ENCODE measurements at regions not wholly inside any gene's neighbourhood (a gene's known extent, or its start where the extent isn't known, plus 50 kb on each side); places are given as distances from the start of the nearest gene placed in this dataset.

DNA sequence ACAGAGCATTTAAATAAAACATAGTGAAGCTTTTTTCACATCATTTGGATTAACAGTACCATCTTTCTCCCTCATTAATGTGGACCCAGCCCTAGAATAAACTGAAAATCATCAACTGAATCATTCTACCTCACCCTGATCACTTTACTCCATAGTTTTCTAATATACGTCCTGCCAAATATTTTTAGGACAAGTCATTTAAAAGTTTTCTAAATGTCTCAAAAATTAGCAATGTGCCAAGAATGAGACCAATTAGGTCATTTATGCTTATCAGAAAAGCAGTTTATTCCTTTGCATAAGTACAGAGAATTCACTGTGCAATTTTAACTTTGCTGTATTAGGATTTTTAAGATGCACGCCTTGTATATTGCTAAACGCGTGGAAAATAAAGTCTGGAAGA, 284.4 kb downstream of the PIK3R1 start:
- DNase-seq, result no peak

DNA sequence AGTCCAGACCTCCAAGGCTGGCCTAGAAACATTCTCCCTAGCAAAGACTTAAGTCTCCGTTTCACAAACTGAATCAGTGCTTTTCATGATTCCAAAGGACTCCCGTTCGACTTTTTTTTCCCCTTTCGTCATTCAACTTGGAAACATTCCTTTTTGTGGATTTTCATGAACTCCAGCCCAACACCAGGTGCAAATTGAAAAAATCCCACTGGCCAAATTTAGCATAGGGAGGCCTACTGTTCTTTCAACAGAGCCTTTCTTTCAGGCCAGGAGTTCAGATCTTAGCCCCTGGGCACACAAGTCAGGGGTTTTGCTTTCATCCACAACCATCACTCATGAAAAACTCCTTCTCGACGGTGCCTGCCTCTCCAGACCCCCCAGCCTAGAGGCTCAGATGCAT, 285.3 kb downstream of the PIK3R1 start:
- no peak for DNase-seq

DNA sequence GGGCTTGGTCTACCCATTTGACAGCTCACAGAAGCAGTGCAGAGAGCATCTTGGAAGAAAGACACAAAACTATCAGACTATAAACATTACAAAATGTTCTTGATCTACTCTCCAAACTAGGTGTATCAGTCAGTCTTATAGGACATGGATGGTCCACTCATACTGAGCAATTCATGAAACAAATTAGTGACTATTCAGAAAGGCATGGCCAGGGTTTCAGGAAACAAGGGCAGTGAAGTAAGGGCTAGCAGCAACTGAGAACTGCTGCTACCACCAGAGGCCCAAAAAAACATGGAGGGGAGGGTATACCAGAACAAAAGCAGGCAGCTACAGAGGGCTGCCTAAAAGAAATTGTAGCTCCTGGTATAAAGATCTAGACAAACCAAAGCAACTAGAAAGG, 287.0 kb downstream of the PIK3R1 start:
- no peak for DNase-seq

DNA sequence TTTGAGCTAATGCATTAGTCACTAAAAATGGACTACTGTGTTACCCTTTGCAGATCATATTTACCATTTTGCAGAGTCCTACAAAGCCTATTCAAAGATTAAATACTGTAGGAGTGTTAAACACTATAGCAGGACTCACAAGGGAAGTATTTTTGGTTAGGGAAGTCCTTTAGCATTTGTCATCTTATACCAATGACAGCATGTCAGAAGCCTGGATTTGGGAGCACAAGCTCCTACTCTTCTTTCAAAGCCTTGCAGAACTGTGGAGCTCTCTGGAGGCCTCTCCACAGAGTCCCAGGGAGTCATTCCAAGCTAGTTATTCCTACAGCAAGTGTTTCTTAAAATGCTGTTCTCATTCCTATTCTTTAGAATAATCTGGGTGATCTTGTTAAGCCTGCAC, 288.8 kb downstream of the PIK3R1 start:
- DNase-seq, result no peak

DNA sequence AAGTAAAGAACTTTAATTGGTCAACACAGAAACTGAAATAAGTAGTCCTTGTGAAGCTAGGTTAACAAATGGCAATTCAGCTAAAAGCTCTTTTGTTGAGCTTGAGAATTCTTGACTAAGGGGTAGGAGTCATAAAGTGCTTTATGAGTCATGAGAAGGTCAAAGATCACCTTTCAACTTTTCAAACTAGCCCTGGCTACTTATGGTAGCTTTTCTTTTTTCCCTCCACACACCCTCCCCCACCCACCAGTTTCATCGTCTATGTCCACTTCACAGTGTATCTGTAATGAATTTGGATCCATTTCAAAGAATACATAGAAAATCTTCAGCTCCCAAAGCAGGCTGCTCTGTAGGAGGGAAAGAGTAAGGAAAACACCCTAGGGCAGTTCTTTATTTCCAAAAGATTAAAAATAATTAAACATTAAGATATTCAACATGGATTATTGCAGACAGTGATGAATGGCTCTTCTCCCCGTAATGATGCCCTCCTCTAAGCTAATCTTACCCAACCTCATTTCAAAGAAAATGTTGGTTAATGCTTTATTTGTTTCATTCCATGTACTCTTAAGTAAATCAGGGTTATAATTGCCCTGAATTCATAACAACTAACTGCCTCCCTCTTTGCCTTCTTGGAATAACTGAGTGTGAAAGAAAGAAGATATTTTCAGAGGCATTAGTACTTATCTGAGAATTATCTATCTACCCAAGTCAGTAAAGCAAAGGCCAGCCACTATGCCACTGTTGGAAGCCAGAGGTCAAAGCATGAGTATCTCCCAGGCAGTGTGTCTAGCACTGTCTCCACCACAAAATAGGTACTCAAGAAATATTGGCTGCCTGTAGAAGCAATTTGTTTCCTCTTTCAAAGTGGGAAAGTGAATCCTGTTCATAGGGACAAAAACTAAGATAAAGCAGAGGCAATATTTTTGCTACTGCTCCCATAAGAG, 290.6 kb downstream of the PIK3R1 start:
- no peak for DNase-seq

DNA sequence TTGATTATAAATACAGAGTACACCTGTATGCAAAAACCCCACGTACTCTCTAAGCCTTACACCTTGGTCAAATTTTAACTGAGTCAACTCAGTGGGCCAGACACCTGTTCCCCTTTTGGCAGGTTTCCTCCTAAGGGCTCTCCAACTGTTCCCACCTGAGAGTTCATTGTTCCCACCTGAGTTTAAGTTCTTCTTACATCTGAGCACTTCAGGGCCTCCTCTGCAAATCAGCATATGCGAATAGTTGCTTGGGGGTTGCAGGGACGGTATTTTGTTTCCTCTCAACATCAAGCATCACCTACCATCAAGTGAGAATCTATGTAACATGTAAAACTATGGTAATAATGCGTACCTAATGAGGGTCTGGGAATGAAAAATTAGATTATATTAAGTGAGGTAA, 300.0 kb downstream of the PIK3R1 start:
- DNase-seq, result no peak

DNA sequence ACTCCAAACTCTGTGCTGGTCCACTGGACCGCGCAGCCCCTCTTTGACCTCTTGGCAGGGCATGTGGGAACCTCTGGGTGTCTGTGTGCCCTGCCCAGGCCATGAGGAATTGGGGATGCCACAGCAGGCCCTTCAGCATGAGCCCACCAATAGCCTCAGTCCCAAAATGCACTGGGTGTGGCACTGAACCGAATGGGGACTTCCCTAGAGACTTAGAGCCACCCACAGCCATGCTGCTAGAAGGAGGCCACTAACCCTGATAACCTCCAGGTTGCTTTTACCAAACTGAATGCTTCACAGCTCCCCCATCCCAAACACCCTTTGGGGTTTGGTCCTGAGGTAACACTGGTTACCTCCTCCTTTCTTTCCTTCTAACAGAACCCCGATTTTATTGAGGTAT, 302.7 kb downstream of the PIK3R1 start:
- no peak for DNase-seq

DNA sequence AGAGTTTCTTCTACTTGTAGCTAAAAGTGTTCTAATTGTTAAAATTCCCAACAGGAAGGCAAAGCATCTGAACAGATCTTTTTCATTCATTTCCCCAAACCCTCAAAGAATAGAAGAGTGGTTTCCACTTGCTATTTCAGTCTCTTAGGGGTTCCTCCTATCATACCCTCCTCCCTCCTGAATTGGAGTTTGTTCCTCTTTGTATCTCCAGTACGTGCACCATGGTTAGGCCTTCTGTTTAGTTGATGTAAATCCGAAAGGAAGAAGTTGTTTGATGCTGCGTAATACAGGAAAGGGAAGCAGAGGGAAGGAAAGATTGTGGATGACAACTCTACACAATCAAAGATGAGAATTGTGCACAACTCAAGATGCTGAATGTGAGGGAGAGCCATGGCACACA, 303.6 kb downstream of the PIK3R1 start:
- no peak for DNase-seq

DNA sequence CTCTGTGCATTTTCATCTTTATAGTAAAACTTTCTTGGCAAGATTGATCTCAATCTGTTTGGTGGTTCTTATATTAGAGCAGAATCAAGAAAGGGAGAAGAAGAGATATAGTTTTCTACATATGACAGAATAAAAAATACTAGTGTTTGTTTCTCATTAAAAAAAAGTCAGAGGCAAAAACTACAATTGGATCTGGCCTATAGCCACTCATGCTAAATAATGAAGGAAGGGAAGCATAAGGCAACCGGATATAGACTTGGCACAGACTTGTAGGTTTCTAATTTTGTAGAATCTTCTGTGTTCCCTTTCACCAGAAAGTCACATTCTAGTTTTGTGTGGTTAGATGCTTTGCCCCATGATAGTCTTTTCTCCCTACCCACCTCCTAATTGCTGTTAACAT, 306.2 kb downstream of the PIK3R1 start:
- no peak for DNase-seq

DNA sequence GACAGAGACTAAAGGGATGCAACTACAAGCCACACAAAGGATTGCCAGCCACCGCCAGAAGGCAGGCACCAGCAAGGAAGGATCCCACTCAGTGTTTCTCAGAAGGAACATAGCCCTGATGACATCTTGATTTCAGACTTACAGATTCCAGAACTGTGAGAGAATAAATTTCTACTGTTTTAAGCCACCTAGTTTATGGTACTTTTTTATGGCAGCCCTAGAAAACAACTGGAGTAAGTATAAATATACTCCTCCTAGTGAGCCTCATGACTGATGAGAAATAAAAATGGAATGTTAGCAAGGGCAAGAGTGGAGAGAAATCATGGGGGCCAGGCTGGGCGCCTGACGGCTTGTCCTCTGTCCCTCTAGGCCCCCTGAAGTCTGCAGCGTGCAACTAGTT, 307.3 kb downstream of the PIK3R1 start:
- no peak for DNase-seq

DNA sequence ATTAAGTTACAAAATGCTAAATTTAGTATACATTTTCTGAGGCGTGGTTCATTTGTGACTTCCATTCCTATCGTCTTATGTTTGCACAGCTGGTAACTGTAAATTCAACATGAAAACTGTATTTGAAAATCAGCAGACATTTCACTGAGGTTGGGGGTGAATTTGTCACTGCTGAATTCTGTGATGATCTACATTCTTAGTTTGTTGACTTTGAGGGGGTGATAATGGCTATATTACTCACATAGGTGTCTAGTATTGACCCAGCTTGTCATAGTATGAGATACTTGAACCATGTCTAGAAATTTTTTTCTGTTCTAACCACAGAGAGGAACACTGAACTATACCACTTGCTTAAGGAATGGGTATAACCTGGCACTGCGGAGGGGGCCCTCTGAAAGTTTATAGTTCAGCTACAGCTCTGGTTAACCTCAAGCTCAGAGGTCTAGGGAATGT, 313.3 kb downstream of the PIK3R1 start:
- no peak for DNase-seq

DNA sequence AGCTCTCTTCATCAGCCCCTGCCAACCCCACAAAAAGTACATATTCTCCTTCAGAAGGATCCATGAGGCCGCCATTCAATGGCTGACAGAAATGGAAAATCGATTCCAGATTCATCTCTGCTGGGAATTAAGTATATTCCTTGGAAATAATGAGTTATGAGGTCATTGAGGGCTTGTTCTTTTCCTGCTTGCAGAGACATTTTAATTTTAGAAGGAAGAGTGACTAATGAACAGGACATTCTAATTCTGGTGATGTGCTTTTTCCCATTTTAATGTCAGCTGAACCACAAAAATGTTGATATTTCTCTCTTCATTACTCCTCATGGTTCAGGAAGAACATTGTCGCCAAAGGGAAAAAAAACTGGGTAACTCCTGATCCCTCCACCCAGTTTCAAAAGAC, 314.0 kb downstream of the PIK3R1 start:
- no peak for DNase-seq

DNA sequence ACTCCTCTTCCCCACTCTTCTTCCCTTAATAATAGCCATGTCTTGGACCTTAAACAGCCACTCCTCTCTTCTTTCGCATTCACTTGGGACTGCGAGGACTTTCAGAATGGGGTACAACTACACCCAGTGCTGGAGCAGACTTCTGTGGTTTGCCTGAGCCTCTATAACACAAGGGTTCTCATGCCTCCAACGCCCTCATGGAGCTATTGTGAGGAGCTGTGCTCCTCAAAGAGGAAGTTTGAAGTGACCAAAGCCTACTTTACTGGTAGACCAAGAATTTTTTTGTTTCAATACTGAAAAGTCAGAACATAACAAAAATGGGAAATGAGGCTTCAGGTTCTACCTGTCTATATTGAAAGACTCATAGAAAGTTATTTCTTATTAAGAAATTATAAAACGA, 316.4 kb downstream of the PIK3R1 start:
- DNase-seq, result no peak

DNA sequence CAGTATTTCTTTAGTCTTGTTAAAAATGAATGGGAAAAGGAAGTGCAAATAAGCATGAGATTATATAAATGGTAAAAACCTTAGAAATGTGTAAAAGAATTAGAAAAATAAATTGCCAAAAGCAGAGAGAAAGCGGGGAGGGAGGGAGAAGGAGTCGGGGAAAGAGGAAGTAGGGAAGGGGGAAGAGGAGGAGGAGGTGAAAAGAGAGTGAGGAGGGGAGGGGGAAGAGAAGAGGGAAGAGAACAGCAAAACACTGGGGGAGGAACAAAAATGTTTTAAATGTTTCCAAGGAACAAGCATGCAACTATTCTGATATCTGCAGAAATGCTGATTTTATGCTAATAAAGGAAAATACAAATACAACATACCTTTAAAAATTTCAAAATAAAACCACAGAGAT, 317.5 kb downstream of the PIK3R1 start:
- DNase-seq, result no peak

DNA sequence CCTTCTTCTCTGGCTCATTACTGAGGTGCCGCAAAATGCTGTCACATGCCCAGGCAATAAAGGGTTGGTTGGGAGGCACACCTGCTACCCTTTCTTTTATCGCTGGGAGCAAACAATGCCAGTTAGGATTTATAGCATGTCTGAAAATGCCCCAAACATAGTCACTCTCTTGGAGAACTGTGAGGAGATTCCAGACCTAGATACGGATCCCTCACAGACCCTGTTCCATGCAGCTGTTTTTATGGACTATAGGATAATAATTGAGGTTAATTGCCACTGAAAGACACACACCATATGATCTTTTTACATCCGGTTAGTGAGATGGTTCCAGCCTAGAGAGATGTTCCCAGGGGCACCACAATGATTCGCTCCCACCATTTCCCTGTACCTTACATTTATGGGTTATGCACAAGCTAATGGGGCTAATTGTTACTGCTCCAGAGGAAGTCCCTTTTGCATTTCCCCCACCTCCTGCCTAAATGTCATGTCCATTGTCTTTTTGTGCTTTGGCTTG, 318.1 kb downstream of the PIK3R1 start:
- no peak for DNase-seq

DNA sequence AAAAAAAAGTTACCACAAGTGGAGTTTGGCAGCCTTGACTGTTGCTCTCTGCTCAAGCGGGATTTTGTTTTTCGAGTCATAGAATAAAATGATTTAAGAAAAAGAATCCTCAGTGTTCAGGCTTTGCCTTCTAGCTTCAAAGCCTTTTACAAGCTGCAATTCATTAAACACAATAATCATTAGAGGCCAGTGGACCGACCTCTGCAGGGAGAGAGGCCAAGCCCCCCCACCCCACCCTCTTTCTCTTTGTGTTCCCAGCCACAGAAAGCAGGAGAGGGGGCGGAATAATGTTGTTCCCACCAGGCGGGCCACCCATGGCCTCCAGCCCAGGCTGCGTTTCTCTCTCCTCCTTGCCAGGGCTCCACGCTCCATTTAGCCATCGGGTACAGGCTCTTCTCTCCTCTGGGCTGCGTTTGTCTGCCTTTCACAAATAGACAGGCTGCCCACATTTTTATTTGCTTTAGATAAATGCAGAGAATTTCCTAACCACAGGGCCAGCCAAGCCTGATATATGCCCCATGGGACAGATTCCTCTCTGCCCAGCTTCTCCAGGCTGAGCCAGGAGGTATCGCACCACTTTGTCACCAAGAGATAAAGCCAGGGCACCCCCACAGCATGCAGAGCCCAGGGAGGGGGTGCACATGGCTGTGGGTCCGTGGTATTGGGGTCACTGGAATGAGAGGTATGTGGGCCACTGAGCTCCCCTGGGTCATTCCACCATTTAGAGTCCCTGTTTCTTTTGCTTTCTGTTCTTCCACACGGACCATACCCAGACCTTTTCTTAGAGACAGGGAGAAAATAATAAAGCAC, 318.8 kb downstream of the PIK3R1 start:
- DNase-seq, result no peak

DNA sequence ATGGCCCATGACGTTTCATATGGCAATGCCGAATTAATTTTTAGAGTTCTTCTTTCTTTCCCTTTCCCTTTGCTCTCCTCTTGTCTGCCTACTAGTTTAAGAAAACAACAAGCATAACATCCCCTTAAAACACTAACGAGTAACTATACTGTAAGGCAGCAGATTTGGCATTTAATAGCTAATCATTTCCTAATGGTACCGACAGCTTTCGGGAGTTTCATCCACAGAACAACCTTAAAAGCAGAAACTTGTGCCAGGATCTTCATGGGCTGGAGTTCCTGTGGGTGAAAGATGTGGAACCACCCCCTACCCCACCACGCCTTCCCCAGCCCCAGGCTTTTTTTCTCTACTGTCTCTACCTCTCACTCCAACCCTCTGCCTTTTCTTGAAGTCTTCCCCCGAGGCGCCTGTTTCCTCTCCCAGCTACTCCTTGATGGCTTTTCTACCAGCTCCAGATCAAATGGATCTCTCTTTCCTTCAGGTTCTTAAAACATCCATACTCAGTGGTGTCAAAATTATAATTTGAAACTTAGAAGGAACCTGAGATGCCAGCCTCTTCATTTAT, 319.5 kb downstream of the PIK3R1 start:
- DNase-seq, result no peak

DNA sequence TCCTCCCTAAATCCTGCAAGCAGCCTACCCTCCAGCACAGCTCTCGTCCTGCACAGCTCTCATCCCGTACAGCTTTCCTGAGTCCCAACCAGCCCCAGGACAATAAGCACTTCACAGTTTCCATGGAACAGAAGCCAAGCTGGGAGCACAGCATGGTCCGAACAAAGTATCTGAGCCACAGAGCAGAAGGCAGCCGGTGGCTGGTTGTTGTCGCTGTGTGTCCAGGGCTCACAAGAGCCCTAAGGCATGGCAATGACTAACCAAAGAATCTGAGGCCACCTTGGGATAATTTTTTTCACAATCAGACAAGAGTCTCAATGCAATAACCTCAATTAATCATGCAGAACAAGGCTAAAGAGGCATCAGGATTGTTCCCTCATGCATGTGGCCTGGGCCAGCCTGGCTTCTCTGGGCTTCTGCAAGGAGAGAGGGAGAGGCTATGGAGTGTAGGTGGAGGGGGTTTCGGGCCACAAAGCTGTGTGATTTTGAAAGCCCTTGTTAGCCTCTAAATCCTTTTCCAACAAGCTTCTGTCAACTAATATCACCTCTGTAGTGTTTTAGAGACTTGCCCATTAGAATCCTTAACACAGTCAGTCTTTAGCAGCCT, 323.4 kb downstream of the PIK3R1 start:
- no peak for DNase-seq

DNA sequence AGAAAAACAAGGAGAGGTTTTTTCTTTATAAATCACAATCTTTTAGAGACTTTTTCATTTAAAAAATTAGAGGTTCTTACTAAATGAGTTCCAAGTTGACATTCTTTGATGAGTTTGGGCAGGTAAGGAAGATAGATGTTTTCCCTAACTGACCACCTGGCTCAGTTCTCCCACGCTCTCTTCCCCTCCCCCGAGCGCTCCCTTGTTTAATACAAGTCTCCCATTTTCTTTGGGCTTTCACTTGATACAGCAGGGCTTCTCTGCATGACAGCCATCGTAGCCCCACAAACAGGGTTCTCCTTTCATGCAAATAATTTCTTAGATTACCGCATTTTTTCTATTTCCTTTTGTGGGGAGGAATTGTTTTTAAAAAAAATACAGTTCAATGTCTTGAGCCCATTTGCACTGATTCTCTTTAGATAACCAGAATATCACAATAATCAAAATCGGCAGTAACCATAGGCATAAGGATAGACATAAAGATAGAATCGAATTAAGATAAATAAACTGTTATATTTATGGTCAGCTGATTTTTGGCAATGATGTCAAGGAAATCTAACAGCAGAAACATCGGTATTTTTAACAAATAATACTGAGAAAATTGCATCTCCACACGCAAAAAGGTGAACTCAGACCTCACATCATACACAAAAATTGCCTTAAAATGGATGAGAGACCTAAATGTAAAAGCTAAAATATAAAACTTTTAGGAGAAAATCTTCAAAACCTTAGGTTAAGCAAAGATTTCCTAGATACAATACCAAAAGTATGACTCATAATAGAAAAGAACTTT, 325.4 kb downstream of the PIK3R1 start:
- DNase-seq, result no peak

DNA sequence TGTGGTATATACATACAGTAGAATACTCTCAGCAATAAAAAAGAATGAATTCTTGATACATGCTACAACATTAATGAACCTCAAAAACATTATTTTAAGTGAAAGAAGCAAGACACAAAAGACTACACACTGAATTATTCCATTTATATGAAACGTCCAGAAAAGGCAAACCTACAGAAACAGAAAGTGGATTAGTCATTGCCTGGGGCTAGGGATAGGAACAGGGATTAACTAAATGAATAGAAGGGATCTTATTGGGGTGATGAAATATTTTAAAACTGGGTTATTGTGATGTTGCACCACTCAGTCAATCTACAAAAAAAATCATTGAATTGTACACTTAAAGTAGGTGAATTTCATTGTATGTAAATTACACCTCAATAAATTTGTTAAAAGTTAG, 326.7 kb downstream of the PIK3R1 start:
- no peak for DNase-seq

DNA sequence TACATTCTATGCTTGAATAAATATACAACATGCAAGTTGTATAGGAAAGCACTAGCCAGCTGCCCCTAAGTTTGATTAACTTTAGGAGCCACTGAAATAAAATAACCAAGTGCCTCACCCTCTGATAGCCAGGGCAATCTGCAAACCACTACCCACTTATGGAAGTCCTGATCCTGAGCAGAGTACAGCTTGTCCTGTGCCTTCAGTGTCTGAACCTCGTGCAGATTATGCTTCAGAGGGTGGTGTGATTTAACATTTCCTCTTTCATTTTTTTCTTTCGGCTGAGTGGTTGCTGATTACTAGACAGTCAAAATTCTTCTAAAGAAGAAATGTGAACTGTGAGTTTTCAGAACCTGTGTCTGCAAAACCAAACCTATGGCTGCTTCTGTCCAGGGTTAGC, 327.7 kb downstream of the PIK3R1 start:
- DNase-seq, result no peak

DNA sequence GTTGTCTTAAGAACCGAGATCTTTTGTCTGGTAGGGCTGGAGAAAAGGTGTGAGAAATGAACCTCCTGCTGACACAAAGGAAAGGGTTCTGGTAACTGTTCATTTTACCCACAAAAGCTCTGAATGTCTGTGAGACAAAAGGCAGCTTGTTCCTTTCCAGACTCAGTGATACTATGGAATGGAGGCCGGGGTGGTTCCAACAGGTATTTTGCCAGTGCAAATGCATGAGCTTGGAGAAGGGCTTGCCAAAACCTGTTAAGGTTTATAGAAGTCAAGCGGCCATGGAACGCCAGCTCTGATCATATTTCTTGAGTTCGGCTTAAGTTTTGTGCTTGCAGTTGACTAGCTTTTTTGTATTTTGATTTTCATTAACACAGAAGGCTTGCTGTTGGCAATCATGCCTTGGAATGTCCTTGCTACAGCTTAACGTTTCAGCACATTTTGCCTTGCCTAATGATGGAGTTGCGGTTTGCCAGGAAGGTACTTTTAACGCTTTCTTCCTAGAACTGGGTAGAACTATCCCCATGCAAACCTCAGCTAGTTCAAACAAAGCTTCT, 328.6 kb downstream of the PIK3R1 start:
- no peak for DNase-seq
